Hepatic stellate cell (primary cell): ENCODE measurements at regions not wholly inside any gene's neighbourhood (a gene's known extent, or its start where the extent isn't known, plus 50 kb on each side); places are given as distances from the start of the nearest gene placed in this dataset.
"Not testable (repeated sequence)": the region's sequence is repeated elsewhere in the genome, so short reads cannot be mapped to it uniquely, and the experiment has no call there.

Source experiments
- DNase-seq: peaks from one replicate; pipeline ENCODE4 v3.0.0; 2011; ENCODE audit warnings: low spot score

GRCh38 chr1:146883190-146883589 is 54.9 kb upstream of the NBPF12 start:
- not testable (repeated sequence) for DNase-seq

GRCh38 chr1:146881096-146881495 is 57.0 kb upstream of the NBPF12 start:
- DNase-seq = not testable (repeated sequence)

- DNase-seq = not testable (repeated sequence)
These were observed 74.3 kb upstream of the NBPF12 start for GRCh38 chr1:146863799-146864319.

- not testable (repeated sequence) for DNase-seq
These were observed 85.0 kb upstream of the NBPF12 start for GRCh38 chr1:146853147-146853546.

- DNase-seq = not testable (repeated sequence)
These were observed 87.7 kb upstream of the NBPF12 start for GRCh38 chr1:146850352-146850889.

GRCh38 chr1:146838725-146839124 is 99.4 kb upstream of the NBPF12 start:
- not testable (repeated sequence) for DNase-seq

GRCh38 chr1:146826957-146827356 is 111.2 kb upstream of the NBPF12 start:
- DNase-seq = not testable (repeated sequence)

- not testable (repeated sequence) for DNase-seq
These were observed 143.9 kb upstream of the NBPF12 start for GRCh38 chr1:146794236-146794635.

GRCh38 chr1:146792725-146793124 is 145.4 kb upstream of the NBPF12 start:
- not testable (repeated sequence) for DNase-seq

- not testable (repeated sequence) for DNase-seq
These were observed 153.7 kb upstream of the NBPF12 start for GRCh38 chr1:146784212-146784940.

GRCh38 chr1:146781235-146781634 is 156.9 kb upstream of the NBPF12 start:
- not testable (repeated sequence) for DNase-seq

GRCh38 chr1:146777826-146778602 is 160.1 kb upstream of the NBPF12 start:
- DNase-seq = not testable (repeated sequence)

GRCh38 chr1:146774988-146775387 is 163.1 kb upstream of the NBPF12 start:
- DNase-seq = not testable (repeated sequence)

- not testable (repeated sequence) for DNase-seq
These were observed 163.9 kb upstream of the NBPF12 start for GRCh38 chr1:146774271-146774670.

GRCh38 chr1:146771409-146771808 is 166.7 kb upstream of the NBPF12 start:
- not testable (repeated sequence) for DNase-seq

- not testable (repeated sequence) for DNase-seq
These were observed 167.1 kb upstream of the NBPF12 start for GRCh38 chr1:146770998-146771397.

- not testable (repeated sequence) for DNase-seq
These were observed 174.9 kb upstream of the NBPF12 start for GRCh38 chr1:146763234-146763633.

- not testable (repeated sequence) for DNase-seq
These were observed 181.3 kb upstream of the NBPF12 start for GRCh38 chr1:146756858-146757257.

GRCh38 chr1:146748686-146749085 is 189.4 kb upstream of the NBPF12 start:
- not testable (repeated sequence) for DNase-seq

GRCh38 chr1:146731981-146732680 is 206.0 kb upstream of the NBPF12 start:
- DNase-seq = not testable (repeated sequence)

- DNase-seq = not testable (repeated sequence)
These were observed 208.3 kb upstream of the NBPF12 start for GRCh38 chr1:146729642-146730344.
